Posterior vena cava (tissue), 2 donors: ENCODE measurements at regions not wholly inside any gene's neighbourhood (a gene's known extent, or its start where the extent isn't known, plus 50 kb on each side); places are given as distances from the start of the nearest gene placed in this dataset.

Source experiments
- DNase-seq: peaks from one replicate; pipeline ENCODE4 v3.0.0-alpha.2; 2020; ENCODE audit warnings: low spot score
- intact Hi-C, 2 donors: fragments of 100-400 bp; cut with DNase I; formaldehyde crosslinking; loops; one replicate each; pipeline versions ENCODE4 v1.14.1 to v1.14.2; 2022 to 2023
- donor health status: DM: yes; HTN: yes; CAD: no.
- donor health status: DM: yes; HTN: yes; CAD: no.

DNA sequence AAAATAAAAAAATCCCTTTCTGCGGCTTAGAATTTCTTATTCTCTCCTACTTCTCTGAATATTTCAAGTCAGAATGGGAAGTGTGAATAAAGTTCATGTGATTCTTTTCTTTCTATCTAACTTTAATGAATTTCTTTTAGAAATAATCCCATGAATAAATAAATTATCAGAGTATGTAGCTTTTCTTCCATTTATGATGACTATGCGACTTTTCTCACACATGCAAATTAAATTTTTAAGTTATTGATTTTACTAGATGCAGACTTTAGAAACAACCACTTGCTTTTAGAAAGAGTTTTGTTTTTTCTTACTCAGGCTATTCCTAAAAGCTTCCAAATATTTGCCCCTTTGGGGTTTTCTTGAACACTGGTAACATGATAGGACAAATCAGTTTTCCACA, 477.7 kb upstream of the AGTR1 start:
- DNase-seq: no peak

GRCh38 chr3:148221303-148221702, 476.4 kb upstream of the AGTR1 start:
- intact Hi-C loops: no loop called here
- DNase-seq: no peak

More for the DNA sequence above, 477.7 kb upstream of the AGTR1 start:
- intact Hi-C loops: loop anchor here in 1 of 2 donors (1.0 kb wide), 1 partner anchor 8 kb away; no protein-coding TSS in a partner anchor

GRCh38 chr3:148223266-148223665, 474.4 kb upstream of the AGTR1 start:
- intact Hi-C loops: no loop called here
- DNase-seq: no peak

- intact Hi-C loops: no loop called here
Measured at GRCh38 chr3:148226246-148226645, 471.5 kb upstream of the AGTR1 start.

DNA sequence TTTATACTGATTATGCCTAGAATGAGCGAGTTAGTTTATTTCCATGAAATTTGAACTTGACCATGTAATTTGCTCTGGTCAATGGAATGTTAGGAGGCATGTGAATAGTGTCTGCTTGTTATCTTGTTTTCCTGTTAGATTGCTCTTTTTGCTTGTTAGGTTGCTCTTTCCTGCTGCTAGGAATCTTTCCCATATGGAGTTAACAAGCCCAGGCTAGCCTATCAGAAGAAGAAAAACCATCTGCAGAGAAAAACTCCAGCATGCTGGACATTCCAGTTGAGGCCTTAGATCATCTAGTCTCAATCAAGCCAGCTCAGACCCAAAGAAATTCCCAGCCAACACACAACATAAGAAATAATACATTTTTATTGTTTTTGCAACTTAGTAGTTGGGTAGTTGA, 470.2 kb upstream of the AGTR1 start:
- intact Hi-C loops: no loop called here
- DNase-seq: no peak

More at GRCh38 chr3:148226246-148226645, 471.5 kb upstream of the AGTR1 start:
- DNase-seq: no peak

DNA sequence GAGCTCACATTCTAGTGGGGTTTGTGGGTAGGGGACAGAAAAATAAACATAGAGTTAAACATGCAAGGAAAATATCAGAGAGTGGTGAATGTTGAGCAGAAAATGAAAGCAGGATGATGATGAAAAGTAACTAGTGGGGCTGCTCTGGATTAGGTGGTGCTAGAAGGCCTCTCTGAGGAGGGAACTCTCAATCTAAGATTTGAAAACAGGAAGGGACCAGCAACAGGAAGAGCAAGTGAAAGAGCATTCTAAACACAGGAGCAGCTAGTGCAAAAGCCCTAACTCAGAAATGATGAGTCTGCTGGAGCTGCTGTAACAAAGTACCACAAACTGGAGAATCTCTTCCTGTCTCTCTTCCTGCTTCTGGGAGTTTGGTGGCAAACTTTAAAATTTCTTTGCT, 468.6 kb upstream of the AGTR1 start:
- intact Hi-C loops: no loop called here
- DNase-seq: no peak

GRCh38 chr3:148230473-148230872, 467.2 kb upstream of the AGTR1 start:
- DNase-seq: no peak
- intact Hi-C loops: no loop called here

DNA sequence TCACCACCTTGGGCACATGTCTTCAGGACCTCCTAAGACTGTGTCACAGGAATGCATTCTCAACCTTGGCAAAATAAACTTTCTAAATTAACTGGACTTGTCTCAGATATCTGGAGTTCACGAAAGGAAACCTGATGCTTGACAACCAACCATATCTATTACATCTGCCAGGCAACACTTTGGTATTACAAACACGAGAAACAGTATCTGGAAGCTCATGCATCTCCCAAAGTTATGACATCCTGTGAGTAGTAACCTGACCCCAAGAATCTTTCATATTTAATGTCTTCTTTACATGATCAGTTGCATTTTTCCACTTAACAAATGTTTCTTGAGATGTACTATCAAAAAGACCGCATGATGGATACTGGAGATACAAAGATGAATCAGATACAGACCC, 465.3 kb upstream of the AGTR1 start:
- intact Hi-C loops: no loop called here
- no peak for DNase-seq

- no peak for DNase-seq
- intact Hi-C loops: no loop called here
Measured at GRCh38 chr3:148233403-148233802, 464.3 kb upstream of the AGTR1 start.

DNA sequence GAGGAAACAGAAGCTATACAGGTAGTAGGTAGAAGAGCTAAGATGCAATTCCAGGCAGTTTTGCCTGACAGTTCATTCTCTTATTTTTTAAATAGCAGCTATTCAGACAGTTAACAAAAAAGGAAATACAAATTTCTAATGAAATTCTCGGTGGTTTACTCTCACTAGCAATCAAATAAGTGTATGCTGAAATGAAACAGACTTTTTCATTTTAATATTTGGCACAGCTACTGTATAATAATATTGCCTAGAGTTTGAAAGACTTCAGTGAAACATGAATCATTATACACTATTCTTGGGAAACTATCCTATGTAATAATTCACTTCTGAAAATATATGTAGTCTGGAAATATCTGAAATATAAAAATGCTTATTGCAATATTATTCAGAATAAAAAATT, 463.2 kb upstream of the AGTR1 start:
- DNase-seq: no peak
- intact Hi-C loops: no loop called here

- intact Hi-C loops: no loop called here
- DNase-seq: no peak
Measured at GRCh38 chr3:148235566-148235965, 462.1 kb upstream of the AGTR1 start.

GRCh38 chr3:148238421-148238821, 459.3 kb upstream of the AGTR1 start:
- DNase-seq: no peak
- intact Hi-C loops: no loop called here

GRCh38 chr3:148240351-148240750, 457.4 kb upstream of the AGTR1 start:
- intact Hi-C loops: no loop called here
- no peak for DNase-seq

DNA sequence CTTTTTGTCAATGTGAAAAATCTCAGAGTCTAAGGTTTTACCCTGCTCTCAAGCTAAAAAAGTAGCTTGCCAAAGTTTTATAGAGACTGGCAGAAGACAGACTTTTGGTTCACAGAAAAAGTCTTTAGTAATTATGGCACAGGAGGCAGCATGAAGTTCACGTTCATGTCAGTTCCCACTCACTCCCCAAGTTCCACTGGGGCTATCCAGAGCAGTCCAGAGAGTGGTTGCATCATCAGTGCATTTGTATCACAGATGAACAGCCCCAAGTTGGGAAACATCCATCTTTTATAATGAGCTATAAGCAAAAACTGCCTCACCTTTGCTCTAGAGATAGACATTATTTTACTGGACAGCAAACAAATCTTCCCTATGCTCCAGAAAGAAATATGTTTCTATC, 454.1 kb upstream of the AGTR1 start:
- intact Hi-C loops: no loop called here
- DNase-seq: no peak

- DNase-seq: no peak
- intact Hi-C loops: no loop called here
Measured at GRCh38 chr3:148246291-148246923, 451.3 kb upstream of the AGTR1 start.

DNA sequence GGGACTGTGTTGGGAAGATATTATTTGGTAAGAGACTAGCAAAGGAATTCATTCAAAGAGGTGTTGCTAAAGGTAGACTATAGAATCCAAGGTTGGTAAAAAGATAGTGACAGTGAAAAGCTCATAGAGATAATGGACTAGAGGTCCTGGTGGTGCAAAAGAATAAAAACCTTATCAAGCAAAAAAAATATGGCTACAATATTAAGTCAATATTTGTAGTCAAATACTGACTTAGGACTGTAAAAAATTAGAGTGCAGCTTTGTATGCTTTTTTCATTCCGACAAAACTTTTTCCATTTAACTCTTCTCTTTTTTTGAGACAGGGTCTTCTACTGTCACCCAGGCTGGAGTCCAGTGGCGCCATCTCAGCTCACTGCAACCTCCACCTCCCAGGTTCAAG, 444.0 kb upstream of the AGTR1 start:
- DNase-seq: no peak
- intact Hi-C loops: no loop called here

GRCh38 chr3:148254402-148254801, 443.3 kb upstream of the AGTR1 start:
- intact Hi-C loops: no loop called here
- DNase-seq: no peak

- intact Hi-C loops: no loop called here
- DNase-seq: no peak
Measured at GRCh38 chr3:148255981-148256969, 441.4 kb upstream of the AGTR1 start.

DNA sequence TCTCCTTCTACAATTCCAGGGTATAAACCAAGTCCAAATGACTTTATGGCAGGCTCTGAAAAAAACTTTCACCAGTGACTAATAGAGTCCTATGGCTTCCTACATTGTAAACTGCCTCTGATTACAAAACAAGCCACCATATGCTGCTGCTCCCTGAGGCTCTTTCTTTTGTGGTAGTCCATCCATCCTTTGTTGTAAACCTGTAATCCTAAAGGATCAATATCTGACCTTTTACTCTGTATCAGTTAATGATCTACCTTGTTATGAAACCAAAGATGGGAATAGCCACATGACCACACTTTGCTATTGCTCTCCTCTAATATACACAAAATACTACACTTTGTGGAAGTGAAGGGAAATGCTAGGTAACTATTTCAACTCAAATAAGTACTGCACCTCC, 434.7 kb upstream of the AGTR1 start:
- no peak for DNase-seq
- intact Hi-C loops: no loop called here

- no peak for DNase-seq
- intact Hi-C loops: no loop called here
Measured at GRCh38 chr3:148265841-148266240, 431.9 kb upstream of the AGTR1 start.

GRCh38 chr3:148266341-148266740, 431.4 kb upstream of the AGTR1 start:
- no peak for DNase-seq
- intact Hi-C loops: no loop called here
